Epithelial cell of proximal tubule (primary cell): ENCODE measurements at regions not wholly inside any gene's neighbourhood (a gene's known extent, or its start where the extent isn't known, plus 50 kb on each side); places are given as distances from the start of the nearest gene placed in this dataset.
"Not testable (repeated sequence)": the region's sequence is repeated elsewhere in the genome, so short reads cannot be mapped to it uniquely, and the experiment has no call there.

Experiments
- DNase-seq: peaks from one replicate; pipeline ENCODE4 v3.0.0-alpha.2; 2011; ENCODE audit warnings: low read depth
- H3K4me3 ChIP-seq: 2 replicates; pipeline ENCODE4 v1.5.1; 2011; ENCODE audit warnings: low read depth, mild to moderate bottlenecking, low read length
- TF ChIP-seq, protein P1 (sequence below): conservative IDR thresholded peaks from 2 replicates; pipeline ENCODE4 v1.5.1; 2012; ENCODE audit warnings: low read depth, mild to moderate bottlenecking, low read length

DNA sequence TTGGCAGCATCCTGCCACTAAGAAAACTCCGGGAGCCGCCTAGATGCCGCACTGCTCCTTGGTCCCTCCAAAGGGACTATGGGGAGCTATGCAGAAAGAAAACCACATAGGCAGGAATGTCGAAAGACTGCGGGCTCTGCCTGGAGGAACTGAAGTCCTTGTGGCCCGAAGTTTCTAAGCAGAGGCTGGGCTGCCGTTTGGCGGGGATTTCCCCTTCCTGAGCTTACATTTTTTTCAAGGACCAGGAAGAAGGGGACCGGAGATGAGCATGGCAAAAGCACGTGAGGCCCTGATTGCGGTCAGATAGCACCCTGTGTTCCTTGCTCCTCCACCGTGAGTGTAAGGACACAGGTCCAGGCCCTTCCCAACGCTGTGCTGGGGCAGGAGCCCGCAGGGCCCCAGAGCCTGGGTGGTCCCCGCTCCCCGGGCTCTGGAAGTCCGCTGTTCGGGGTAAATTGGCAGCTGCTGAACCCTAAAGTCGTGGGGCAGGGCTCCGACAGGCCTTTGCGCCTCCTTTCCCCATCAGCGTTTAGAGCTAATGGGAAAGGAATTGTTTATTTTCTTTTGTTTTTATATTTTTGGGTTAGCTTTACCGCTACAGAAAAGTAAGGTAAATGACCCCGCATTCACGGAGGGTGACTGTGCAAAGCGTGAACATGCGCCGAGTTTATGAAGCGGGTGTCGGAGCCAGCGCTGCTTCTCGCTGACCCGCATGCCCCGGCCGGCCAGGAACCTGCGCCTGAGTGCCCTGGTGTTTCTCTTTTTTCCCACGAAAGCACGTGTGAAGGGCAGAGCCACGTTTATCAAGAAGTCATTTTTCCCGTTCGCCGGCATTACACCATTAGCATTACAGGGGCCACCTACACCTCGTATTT is 356.5 kb upstream of the ZNF32 start:
- no peak for DNase-seq
- TF ChIP-seq, protein P1, sequence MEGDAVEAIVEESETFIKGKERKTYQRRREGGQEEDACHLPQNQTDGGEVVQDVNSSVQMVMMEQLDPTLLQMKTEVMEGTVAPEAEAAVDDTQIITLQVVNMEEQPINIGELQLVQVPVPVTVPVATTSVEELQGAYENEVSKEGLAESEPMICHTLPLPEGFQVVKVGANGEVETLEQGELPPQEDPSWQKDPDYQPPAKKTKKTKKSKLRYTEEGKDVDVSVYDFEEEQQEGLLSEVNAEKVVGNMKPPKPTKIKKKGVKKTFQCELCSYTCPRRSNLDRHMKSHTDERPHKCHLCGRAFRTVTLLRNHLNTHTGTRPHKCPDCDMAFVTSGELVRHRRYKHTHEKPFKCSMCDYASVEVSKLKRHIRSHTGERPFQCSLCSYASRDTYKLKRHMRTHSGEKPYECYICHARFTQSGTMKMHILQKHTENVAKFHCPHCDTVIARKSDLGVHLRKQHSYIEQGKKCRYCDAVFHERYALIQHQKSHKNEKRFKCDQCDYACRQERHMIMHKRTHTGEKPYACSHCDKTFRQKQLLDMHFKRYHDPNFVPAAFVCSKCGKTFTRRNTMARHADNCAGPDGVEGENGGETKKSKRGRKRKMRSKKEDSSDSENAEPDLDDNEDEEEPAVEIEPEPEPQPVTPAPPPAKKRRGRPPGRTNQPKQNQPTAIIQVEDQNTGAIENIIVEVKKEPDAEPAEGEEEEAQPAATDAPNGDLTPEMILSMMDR: no peak
- H3K4me3 ChIP-seq: no peak overlapping the region

DNA sequence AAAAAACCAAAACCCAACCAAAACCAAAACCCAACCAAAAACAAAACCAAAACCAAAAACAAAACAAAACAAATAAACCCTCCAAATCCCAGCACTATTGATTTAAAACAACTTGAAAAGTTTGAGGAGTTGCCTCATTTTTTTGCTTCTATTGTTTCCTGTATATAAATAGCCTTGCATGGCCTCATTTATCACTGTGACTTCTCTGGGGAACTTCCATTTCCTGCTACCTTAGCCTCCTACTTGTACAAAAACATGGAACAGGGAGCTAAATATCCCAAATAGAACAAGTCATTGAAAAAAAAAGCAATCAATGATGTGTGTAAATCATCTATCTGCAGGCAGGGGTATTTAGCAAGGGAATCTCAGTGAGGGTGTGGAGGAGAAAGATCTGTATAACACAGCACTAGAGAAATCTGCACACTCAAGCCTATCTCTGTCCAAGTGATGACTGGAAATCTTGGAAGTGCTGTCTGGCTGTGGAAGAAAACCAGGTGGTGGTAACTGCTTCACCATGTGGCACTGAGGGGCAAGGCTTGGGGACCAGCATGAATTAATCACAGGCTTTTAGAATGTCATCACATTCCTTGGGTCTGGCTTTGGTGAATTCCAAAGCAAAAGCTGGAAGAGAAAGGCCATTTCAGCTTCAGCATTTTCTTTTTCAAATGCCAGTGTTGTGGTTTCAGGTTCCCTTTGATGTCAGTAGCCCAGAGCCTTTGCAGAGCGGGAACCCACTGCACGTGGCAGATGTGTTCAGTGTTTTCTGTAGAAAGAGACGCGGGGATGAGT is 349.5 kb upstream of the ZNF32 start:
- no peak for DNase-seq
- TF ChIP-seq, protein P1: no peak
- H3K4me3 ChIP-seq: no peak overlapping the region

DNA sequence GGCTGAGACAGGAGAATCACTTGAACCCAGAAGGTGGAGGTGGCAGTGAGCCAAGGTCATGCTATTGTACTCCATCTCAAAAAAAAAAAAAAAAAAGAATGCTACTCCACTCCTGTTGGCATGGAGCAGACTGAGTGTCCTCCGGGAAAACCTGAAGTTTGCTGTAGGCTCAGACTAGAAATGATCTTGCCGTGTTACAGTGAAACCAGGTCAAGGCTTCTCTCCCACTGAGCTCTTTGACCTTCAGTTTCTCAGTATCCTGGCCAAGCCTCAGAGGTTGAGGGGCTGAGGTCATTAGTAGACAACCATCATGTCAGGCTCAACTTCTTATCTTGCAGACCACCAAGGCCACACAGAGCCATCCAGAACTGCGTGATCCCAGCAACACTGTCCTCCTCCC is 348.6 kb upstream of the ZNF32 start:
- TF ChIP-seq, protein P1: no peak
- DNase-seq: no peak
- H3K4me3 ChIP-seq: no peak overlapping the region

DNA sequence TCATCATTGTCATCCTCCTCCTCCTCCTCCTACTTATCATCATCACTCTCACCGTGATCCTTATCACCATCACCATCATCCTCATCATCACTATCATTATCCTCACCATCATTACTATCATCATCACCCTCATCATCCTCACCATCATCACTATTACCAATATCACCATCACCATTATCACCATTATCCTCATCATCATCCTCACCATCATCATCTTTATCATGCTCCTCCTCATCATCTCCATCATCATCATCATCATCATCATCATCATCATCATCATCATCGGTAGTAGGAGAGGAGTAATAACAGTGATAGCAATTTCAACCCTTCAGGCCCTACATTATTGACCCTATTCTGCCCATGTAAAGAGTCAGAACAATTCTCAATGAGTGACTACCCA is 345.9 kb upstream of the ZNF32 start:
- TF ChIP-seq, protein P1: no peak

DNA sequence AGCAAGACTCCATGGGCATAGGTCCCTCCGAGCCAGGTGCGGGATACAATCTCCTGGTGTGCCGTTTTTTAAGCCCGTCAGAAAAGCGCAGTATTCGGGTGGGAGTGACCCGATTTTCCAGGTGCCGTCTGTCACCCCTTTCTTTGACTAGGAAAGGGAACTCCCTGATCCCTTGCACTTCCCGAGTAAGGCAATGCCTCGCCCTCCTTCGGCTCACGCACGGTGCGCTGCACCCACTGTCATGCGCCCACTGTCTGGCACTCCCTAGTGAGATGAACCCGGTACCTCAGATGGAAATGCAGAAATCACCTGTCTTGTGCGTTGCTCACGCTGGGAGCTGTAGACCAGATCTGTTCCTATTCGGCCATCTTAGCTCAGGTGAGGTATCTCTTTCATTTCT is 344.1 kb upstream of the ZNF32 start:
- H3K4me3 ChIP-seq, DNase-seq: not testable (repeated sequence)

More for the DNA sequence above, 345.9 kb upstream of the ZNF32 start:
- H3K4me3 ChIP-seq: no peak overlapping the region
- DNase-seq: no peak

DNA sequence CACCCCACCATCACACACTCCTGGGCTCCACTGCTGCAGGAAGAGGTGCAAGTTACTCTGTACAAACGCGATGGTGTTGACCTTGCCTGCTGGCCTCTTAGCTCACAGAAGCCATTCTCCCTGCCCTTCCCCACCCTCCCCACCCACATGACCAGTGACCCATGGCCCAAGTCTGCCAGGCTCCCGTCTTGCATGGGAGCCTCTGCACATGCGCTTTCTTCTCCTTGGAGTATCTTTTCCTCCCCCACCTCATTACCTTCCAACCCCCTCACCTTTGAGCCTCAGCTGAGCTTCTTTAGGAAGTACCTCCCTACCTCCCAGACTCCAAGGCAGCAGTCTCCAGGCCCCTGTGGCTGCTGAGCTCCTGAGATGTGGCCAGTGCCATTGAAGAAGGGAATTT is 337.7 kb upstream of the ZNF32 start:
- TF ChIP-seq, protein P1: no peak
- DNase-seq: no peak
- no peak overlapping the region for H3K4me3 ChIP-seq

DNA sequence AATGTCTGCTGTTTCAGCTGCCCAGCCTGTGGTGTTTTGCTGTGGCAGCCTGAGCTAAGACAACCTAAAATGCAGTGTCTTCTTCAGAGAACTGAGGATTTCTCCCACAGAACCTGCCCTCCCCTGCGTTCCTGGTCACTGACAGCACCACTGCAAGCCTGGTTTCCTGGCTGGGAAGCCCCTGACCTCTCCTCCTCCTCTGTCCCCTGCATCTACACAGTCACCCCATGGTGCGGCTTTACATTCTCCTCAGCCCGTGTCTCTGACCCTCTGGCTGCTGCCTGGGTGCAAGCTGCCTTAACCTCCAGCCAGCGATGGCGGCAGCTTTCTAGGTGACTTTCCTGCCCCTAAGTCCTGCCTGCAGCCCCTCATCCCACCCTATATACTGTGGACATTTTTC is 337.3 kb upstream of the ZNF32 start:
- no peak for DNase-seq
- TF ChIP-seq, protein P1: no peak
- H3K4me3 ChIP-seq: no peak overlapping the region
